Neural cell (in vitro differentiated cells): ENCODE measurements at regions not wholly inside any gene's neighbourhood (a gene's known extent, or its start where the extent isn't known, plus 50 kb on each side); places are given as distances from the start of the nearest gene placed in this dataset.

Experiments
- H2AFZ ChIP-seq: fragments of 200-600, 300-800 bp; sonication (generic), shearing (Covaris generic); 2 replicates; pipeline ENCODE4 v1.6.0; 2014; ENCODE audit warnings: low read depth, mild to moderate bottlenecking, antibody characterized with exemption, low read length, moderate library complexity
- H3F3A ChIP-seq: fragments of 200-600 bp; shearing (Covaris generic); 2 replicates; pipeline ENCODE4 v1.6.1; 2016; ENCODE audit warnings: mild to moderate bottlenecking, moderate library complexity, mixed read lengths, antibody characterized with exemption, low read length; ENCODE audit not compliant: insufficient read depth, poor library complexity, severe bottlenecking
- H3K27ac ChIP-seq: fragments of 200-600, 300-800 bp; sonication (generic), shearing (Covaris generic); 2 replicates; pipeline ENCODE4 v1.5.1; 2014; ENCODE audit warnings: mild to moderate bottlenecking, low read length, moderate library complexity
- H3K27me3 ChIP-seq: fragments of 300-800, 200-600 bp; sonication (generic), shearing (Covaris generic); 2 replicates; pipeline ENCODE4 v1.6.0; 2014; ENCODE audit warnings: mild to moderate bottlenecking, low read depth, low read length, moderate library complexity; ENCODE audit not compliant: insufficient read depth
- H3K36me3 ChIP-seq: fragments of 300-800, 200-600 bp; sonication (generic), shearing (Covaris generic); 2 replicates; pipeline ENCODE4 v1.5.1; 2014; ENCODE audit warnings: mild to moderate bottlenecking, antibody characterized with exemption, low read length, moderate library complexity; ENCODE audit not compliant: insufficient read depth
- H3K4me2 ChIP-seq: fragments of 300-800, 200-600 bp; sonication (generic), shearing (Covaris generic); 2 replicates; pipeline ENCODE4 v1.6.0; 2014; ENCODE audit warnings: mild to moderate bottlenecking, low read length
- H3K4me3 ChIP-seq: fragments of 300-800, 200-600 bp; sonication (generic), shearing (Covaris generic); 2 replicates; pipeline ENCODE4 v1.5.1; 2014; ENCODE audit warnings: mild to moderate bottlenecking, low read length, moderate library complexity
- H3K79me2 ChIP-seq: fragments of 200-600 bp; shearing (Covaris generic); replicated peaks from 2 replicates; pipeline ENCODE4 v1.6.0; 2014; ENCODE audit warnings: mild to moderate bottlenecking, low read length, moderate library complexity; ENCODE audit not compliant: insufficient read depth
- H3K9ac ChIP-seq: fragments of 300-800, 200-600 bp; sonication (generic), shearing (Covaris generic); 2 replicates; pipeline ENCODE4 v1.6.1; 2016; ENCODE audit warnings: mild to moderate bottlenecking, low read length, mixed read lengths
- H3K9me2 ChIP-seq: fragments of 200-600 bp; shearing (Covaris generic); 2 replicates; pipeline ENCODE4 v1.6.1; 2016; ENCODE audit warnings: mild to moderate bottlenecking, low read length, mixed read lengths; ENCODE audit not compliant: insufficient read depth
- H3K9me3 ChIP-seq: fragments of 200-600, 300-800 bp; sonication (generic), shearing (Covaris generic); 2 replicates; pipeline ENCODE4 v1.6.1; 2016; ENCODE audit warnings: mild to moderate bottlenecking, mixed run types, low read length, moderate library complexity, mixed read lengths
- H4K20me1 ChIP-seq: fragments of 200-600 bp; shearing (Covaris generic); 2 replicates; pipeline ENCODE4 v1.6.1; 2016; ENCODE audit warnings: mild to moderate bottlenecking, mixed run types; ENCODE audit not compliant: insufficient read depth
- EP300 ChIP-seq: fragments of 450-650 bp; conservative IDR thresholded peaks from 2 replicates; pipeline ENCODE4 v1.6.1; 2014; ENCODE audit warnings: antibody characterized with exemption, mild to moderate bottlenecking, moderate library complexity; ENCODE audit not compliant: poor library complexity, severe bottlenecking
- EZH2 ChIP-seq: fragments of 200-600, 300-800 bp; shearing (Covaris generic), sonication (generic); IDR thresholded peaks from 2 replicates; pipeline ENCODE4 v1.6.1; 2014; ENCODE audit warnings: antibody characterized with exemption, low read length, borderline replicate concordance, mild to moderate bottlenecking; ENCODE audit not compliant: insufficient read depth, poor library complexity, severe bottlenecking
- MXI1 ChIP-seq: fragments of 450-650 bp; conservative IDR thresholded peaks from 2 replicates; pipeline ENCODE4 v1.6.1; 2014; ENCODE audit warnings: antibody characterized with exemption, mild to moderate bottlenecking; ENCODE audit not compliant: poor library complexity, severe bottlenecking
- POLR2AphosphoS5 ChIP-seq: IDR thresholded peaks from 2 replicates; pipeline ENCODE4 v1.6.1; 2012
- RAD21 ChIP-seq: fragments of 450-650 bp; conservative IDR thresholded peaks from 2 replicates; pipeline ENCODE4 v1.6.1; 2014; ENCODE audit warnings: antibody characterized with exemption, mild to moderate bottlenecking, moderate library complexity
- SMC3 ChIP-seq: fragments of 450-650 bp; conservative IDR thresholded peaks from 2 replicates; pipeline ENCODE4 v1.6.1; 2014; ENCODE audit warnings: antibody characterized with exemption, mild to moderate bottlenecking, moderate library complexity; ENCODE audit not compliant: poor library complexity
- TAF1 ChIP-seq: IDR thresholded peaks from 2 replicates; pipeline ENCODE4 v1.6.1; 2012; ENCODE audit warnings: low read depth
- TF ChIP-seq, protein P1 (sequence below): IDR thresholded peaks from 2 replicates; pipeline ENCODE4 v1.6.1; 2012; ENCODE audit warnings: borderline replicate concordance
- TF ChIP-seq, protein P2 (sequence below): fragments of 450-650 bp; IDR thresholded peaks from 2 replicates; pipeline ENCODE4 v1.5.1; 2014; ENCODE audit warnings: antibody characterized with exemption, mild to moderate bottlenecking, moderate library complexity; ENCODE audit not compliant: poor library complexity, severe bottlenecking

DNA sequence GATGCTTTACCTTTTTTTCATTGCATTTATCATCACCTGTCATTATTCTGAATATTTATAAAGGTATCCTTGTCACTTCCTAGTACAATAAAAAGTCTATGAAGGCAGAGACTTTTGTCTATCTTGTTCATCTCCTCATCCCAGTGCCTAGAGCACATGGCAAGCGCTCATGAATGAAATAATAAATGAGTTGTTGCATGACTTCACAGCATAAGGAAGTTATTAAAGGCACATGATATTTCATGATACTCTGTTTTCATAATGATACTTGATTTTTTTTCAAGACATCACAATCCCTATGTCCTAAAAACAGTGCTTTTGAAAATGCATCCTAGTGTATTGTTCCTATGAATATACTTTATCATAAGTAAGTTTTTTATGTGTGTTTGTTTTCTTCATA, 310.6 kb upstream of the RSPO3 start:
- Histone ChIP-seq H3K4me3 (no peak overlapping the region), H3K79me2 (no peaks in the 10 kb centered on the region)

DNA sequence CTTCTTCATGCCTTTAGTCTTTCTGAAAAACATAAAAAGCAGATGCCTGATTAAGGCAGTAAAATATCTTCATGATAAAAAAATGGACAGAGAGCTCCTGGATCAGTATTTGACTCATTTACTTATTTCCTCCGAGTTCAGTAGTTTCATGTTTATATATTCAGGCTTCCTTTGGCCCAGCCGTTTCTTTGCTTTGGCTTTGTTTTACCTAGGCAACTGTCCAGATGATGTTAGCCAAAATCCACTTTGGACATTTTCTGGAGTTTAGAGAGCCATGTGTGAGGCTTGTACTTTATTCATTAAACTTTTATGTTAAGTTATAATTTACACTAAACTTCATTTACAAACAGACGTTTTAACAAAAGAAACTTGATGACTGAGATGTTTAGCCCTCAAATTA, 307.1 kb upstream of the RSPO3 start:
- Histone ChIP-seq H3K27me3 (no peaks in the 10 kb centered on the region), H3K9me3 (no peaks in the 10 kb centered on the region), H3F3A (no peaks in the 10 kb centered on the region), H3K79me2 (no peaks in the 10 kb centered on the region), H3K9me2 (no peaks in the 10 kb centered on the region), H3K4me2 (no peak overlapping the region), H4K20me1 (no peaks in the 10 kb centered on the region), H3K9ac (no peak overlapping the region), H3K27ac (no peak overlapping the region), H3K4me3 (no peak overlapping the region), H2AFZ (no peak overlapping the region), H3K36me3 (no peaks in the 10 kb centered on the region)
- no peak for TF ChIP-seq EP300

More for the DNA sequence above, 310.6 kb upstream of the RSPO3 start:
- no peak overlapping the region for H3K27ac ChIP-seq
- no peaks in the 10 kb centered on the region for H3K9me3 ChIP-seq
- H3F3A ChIP-seq = no peaks in the 10 kb centered on the region
- no peak for TF ChIP-seq POLR2AphosphoS5
- no peak overlapping the region for H2AFZ ChIP-seq
- no peaks in the 10 kb centered on the region for H3K27me3 ChIP-seq
- no peak overlapping the region for H3K9ac ChIP-seq
- H4K20me1 ChIP-seq = no peaks in the 10 kb centered on the region
- H3K4me2 ChIP-seq = no peak overlapping the region
- H3K36me3 ChIP-seq = no peaks in the 10 kb centered on the region
- no peaks in the 10 kb centered on the region for H3K9me2 ChIP-seq

DNA sequence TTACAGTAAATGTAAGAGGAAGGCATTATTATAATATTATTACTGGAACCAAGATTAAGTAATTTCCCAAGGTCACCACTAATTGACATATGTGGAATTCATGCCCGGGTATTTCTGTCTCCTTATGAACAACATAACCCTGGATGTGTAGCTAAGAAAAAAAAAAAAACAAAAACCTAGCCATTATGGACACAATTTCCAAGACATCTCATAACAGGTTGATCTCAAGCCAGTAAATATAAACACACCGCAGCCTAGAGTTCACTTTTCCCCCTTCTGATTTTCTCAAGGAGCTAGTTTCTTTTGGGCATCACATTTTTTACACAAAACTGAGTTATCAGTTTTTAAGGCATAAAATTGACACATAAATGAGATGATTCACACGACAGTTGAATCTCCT, 306.5 kb upstream of the RSPO3 start:
- H3K27ac ChIP-seq = no peak overlapping the region
- H3K9me2 ChIP-seq = no peaks in the 10 kb centered on the region
- no peaks in the 10 kb centered on the region for H3F3A ChIP-seq
- H2AFZ ChIP-seq = no peak overlapping the region
- H3K4me3 ChIP-seq = no peak overlapping the region
- no peak overlapping the region for H3K9ac ChIP-seq
- H3K4me2 ChIP-seq = no peak overlapping the region
- no peaks in the 10 kb centered on the region for H3K36me3 ChIP-seq
- H3K9me3 ChIP-seq = no peaks in the 10 kb centered on the region
- no peaks in the 10 kb centered on the region for H3K27me3 ChIP-seq
- no peaks in the 10 kb centered on the region for H4K20me1 ChIP-seq
- no peaks in the 10 kb centered on the region for H3K79me2 ChIP-seq
- TF ChIP-seq TAF1 (no peak), EZH2 (no peak)
- TF ChIP-seq, protein P1, sequence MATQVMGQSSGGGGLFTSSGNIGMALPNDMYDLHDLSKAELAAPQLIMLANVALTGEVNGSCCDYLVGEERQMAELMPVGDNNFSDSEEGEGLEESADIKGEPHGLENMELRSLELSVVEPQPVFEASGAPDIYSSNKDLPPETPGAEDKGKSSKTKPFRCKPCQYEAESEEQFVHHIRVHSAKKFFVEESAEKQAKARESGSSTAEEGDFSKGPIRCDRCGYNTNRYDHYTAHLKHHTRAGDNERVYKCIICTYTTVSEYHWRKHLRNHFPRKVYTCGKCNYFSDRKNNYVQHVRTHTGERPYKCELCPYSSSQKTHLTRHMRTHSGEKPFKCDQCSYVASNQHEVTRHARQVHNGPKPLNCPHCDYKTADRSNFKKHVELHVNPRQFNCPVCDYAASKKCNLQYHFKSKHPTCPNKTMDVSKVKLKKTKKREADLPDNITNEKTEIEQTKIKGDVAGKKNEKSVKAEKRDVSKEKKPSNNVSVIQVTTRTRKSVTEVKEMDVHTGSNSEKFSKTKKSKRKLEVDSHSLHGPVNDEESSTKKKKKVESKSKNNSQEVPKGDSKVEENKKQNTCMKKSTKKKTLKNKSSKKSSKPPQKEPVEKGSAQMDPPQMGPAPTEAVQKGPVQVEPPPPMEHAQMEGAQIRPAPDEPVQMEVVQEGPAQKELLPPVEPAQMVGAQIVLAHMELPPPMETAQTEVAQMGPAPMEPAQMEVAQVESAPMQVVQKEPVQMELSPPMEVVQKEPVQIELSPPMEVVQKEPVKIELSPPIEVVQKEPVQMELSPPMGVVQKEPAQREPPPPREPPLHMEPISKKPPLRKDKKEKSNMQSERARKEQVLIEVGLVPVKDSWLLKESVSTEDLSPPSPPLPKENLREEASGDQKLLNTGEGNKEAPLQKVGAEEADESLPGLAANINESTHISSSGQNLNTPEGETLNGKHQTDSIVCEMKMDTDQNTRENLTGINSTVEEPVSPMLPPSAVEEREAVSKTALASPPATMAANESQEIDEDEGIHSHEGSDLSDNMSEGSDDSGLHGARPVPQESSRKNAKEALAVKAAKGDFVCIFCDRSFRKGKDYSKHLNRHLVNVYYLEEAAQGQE = no peak

DNA sequence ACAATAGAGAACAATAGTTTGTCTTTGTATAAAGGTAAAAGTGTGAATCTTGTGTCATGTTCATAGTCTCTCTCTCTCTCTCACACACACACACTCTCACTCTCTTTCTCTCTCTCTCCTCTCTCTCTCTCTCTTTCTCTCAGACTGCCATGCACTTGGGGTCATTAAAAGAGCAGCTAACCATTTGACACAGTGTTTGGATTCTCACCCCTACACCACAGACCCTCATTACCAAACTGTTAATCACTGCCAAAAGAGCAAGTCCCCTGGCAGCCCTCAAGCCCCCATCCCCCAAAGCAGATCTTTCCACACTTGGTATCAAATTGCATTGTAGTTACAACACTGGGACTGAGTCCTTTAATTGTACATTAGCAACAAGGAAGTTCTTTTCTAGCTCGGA, 305.8 kb upstream of the RSPO3 start:
- Histone ChIP-seq H3K9me2 (no peaks in the 10 kb centered on the region), H3F3A (no peaks in the 10 kb centered on the region), H3K27me3 (no peaks in the 10 kb centered on the region), H3K9me3 (no peaks in the 10 kb centered on the region), H3K36me3 (no peaks in the 10 kb centered on the region), H3K4me2 (no peak overlapping the region), H3K79me2 (no peaks in the 10 kb centered on the region), H3K9ac (no peak overlapping the region), H3K27ac (no peak overlapping the region), H4K20me1 (no peaks in the 10 kb centered on the region), H3K4me3 (no peak overlapping the region), H2AFZ (no peak overlapping the region)
- no peak for TF ChIP-seq MXI1
- no peak for TF ChIP-seq SMC3
- TF ChIP-seq TAF1 = no peak
- TF ChIP-seq EP300 = no peak
- no peak for TF ChIP-seq RAD21
- TF ChIP-seq, protein P2, sequence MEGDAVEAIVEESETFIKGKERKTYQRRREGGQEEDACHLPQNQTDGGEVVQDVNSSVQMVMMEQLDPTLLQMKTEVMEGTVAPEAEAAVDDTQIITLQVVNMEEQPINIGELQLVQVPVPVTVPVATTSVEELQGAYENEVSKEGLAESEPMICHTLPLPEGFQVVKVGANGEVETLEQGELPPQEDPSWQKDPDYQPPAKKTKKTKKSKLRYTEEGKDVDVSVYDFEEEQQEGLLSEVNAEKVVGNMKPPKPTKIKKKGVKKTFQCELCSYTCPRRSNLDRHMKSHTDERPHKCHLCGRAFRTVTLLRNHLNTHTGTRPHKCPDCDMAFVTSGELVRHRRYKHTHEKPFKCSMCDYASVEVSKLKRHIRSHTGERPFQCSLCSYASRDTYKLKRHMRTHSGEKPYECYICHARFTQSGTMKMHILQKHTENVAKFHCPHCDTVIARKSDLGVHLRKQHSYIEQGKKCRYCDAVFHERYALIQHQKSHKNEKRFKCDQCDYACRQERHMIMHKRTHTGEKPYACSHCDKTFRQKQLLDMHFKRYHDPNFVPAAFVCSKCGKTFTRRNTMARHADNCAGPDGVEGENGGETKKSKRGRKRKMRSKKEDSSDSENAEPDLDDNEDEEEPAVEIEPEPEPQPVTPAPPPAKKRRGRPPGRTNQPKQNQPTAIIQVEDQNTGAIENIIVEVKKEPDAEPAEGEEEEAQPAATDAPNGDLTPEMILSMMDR = no peak
- no peak for TF ChIP-seq POLR2AphosphoS5
- TF ChIP-seq, protein P1 = no peak
- no peak for TF ChIP-seq EZH2
